Heart right ventricle (tissue), 16 donors: ENCODE measurements at regions not wholly inside any gene's neighbourhood (a gene's known extent, or its start where the extent isn't known, plus 50 kb on each side); places are given as distances from the start of the nearest gene placed in this dataset.

Experiments used
- ATAC-seq, 8 donors: fragments of 200-7000 bp; cut with Tn5 transposase; one replicate each; pipeline ENCODE4 v1.9.1; 2020; ENCODE audit warnings: mild to moderate bottlenecking in 8 of 8, moderate library complexity in 8 of 8, moderate number of reproducible peaks in 1 of 8
- DNase-seq, 2 donors: peaks; one replicate each; pipeline ENCODE4 v3.0.0-alpha.2; 2020
- H3K27ac ChIP-seq, 10 donors: fragments of 200-600 bp; sonication (generic) in 2 of 10; one replicate each; pipeline versions ENCODE4 v1.5.0 to v1.8.0; 2020 to 2022; ENCODE audit warnings: mild to moderate bottlenecking in 3 of 10
- H3K27me3 ChIP-seq, 7 donors: fragments of 200-600 bp; one replicate each; pipeline ENCODE4 v1.8.0; 2021 to 2022; ENCODE audit warnings: mild to moderate bottlenecking in 2 of 7
- H3K36me3 ChIP-seq, 9 donors: fragments of 200-600 bp; sonication (generic) in 1 of 9; one replicate each; pipeline versions ENCODE4 v1.5.0 to v1.8.0; 2020 to 2022; ENCODE audit warnings: mild to moderate bottlenecking in 2 of 9
- H3K4me1 ChIP-seq, 9 donors: fragments of 200-600 bp; sonication (generic) in 1 of 9; one replicate each; pipeline versions ENCODE4 v1.5.0 to v1.8.0; 2020 to 2022; ENCODE audit warnings: mild to moderate bottlenecking in 4 of 9
- H3K4me3 ChIP-seq, 10 donors: fragments of 200-600 bp; sonication (generic) in 2 of 10; one replicate each; pipeline versions ENCODE4 v1.5.0 to v1.8.0; 2020 to 2022; ENCODE audit warnings: mild to moderate bottlenecking in 7 of 10, moderate library complexity in 2 of 10
- H3K9me3 ChIP-seq, 11 donors: fragments of 200-600 bp in 10 of 11; sonication (generic) in 2 of 11; one replicate each; pipeline versions ENCODE4 v1.5.0 to v1.8.0; 2013 to 2022; ENCODE audit warnings: mild to moderate bottlenecking in 2 of 11, control low read depth in 1 of 11, moderate library complexity in 1 of 11
- CTCF ChIP-seq, 9 donors: fragments of 200-600 bp; sonication (generic) in 2 of 9; IDR thresholded peaks; one replicate each; pipeline versions ENCODE4 v1.5.0 to v1.8.0; 2021 to 2022; ENCODE audit warnings: antibody characterized with exemption in 9 of 9, mild to moderate bottlenecking in 5 of 9, moderate library complexity in 1 of 9
- WGBS, 2 donors: extraction: QIAGEN DNeasy Blood & Tissue Kit; methylation state at CpG; one replicate each; pipeline ENCODE4 v1.1.7; 2013; ENCODE audit warnings: inconsistent platforms in 1 of 2; 5-methylcytosine and 5-hydroxymethylcytosine counted together
- intact Hi-C, 10 donors: fragments of 100-400 bp; cut with DNase I; formaldehyde crosslinking; loops; one replicate each; pipeline versions ENCODE4 v1.11.1 to v1.14.2; 2022
- donor health status: Arrhythmogenic right ventricular cardiomyopathy.
- donor health status: ischemic (EF 13 %, LVEDD 7.1; RV severe dilation, severe dysfunction).
- donor health status: healthy with polysubstance abuse.
- donor health status: DM: no; HTN: yes; CAD: no.
- donor health status: DM: no; HTN: no; CAD: no.
- donor health status: ischemic (EF 25% LVEDD 6.9; RV normal size, moderate dysfunction).
- donor health status: ischemic (EF 25% LVEDD 5.7; RV mildly dilated, moderate dysfunction).
- donor health status: healthy.
- donor health status: DM: yes; HTN: yes; CAD: no.
- donor health status: Ischemic cardiomyopathy.
- donor health status: ischemic (EF 35%, LVEDD 5.7; RV mildly dilated, moderate dysfunction).
- donor health status: nonischemic (EF 11% LVEDD 7.7; RV severe dilation, severe dysfunction).
- donor health status: DM: yes; HTN: yes; CAD: no.
- donor health status: PGD.
- donor health status: ischemic (EF 29% LVEDD 5.4; RV normal size, mild dysfunction).
- donor health status: nonischemic (EF 23%, LVEDD 6.1; RV moderate dilation, normal function).

- DNase-seq, result peak in 1 of 2 donors; percentile 33
- H3K27me3 ChIP-seq, result no peaks in the 10 kb centered on the region
- WGBS, 2 donors, result 71 to 74% methylated on average over 10 of the region's 10 CpGs
- H3K27ac ChIP-seq, result no peak overlapping the region
- H3K9me3 ChIP-seq, result no peaks in the 10 kb centered on the region
- ATAC-seq, result peak in 7 of 8 donors; percentile 65 to 82 (median 75)
- H3K36me3 ChIP-seq, result peaks cover 0 to 20% (median 5%) of the 10 kb centered on the region in 9 donors
- H3K4me3 ChIP-seq, result no peak overlapping the region
- TF ChIP-seq CTCF (IDR thresholded peaks at IDR 0.05), result peak; percentile 88 to 97 (median 96)
- H3K4me1 ChIP-seq, result no peaks in the 10 kb centered on the region
- intact Hi-C loops, result loop anchor here (1.0 to 10.0 kb wide), 10 partner anchors 113 to 452 kb away; no protein-coding TSS in a partner anchor
Observed at GRCh38 chr3:124467980-124468902, 262.0 kb upstream of the UMPS start.

- DNase-seq (no peak), ATAC-seq (no peak)
- Histone ChIP-seq H3K27me3 (no peaks in the 10 kb centered on the region), H3K36me3 (peaks cover 0 to 11% (median 0%) of the 10 kb centered on the region in 9 donors), H3K4me3 (no peak overlapping the region), H3K9me3 (no peaks in the 10 kb centered on the region), H3K4me1 (no peaks in the 10 kb centered on the region), H3K27ac (no peak overlapping the region)
- 84 to 91% methylated on average over 5 of the region's 5 CpGs for WGBS, 2 donors
- intact Hi-C loops, result loop anchor here in 9 of 10 donors (2.0 to 10.0 kb wide), 8 partner anchors 115 to 453 kb away; no protein-coding TSS in a partner anchor
- TF ChIP-seq CTCF (IDR thresholded peaks at IDR 0.05), result no peak
Observed at GRCh38 chr3:124469555-124469954, 260.7 kb upstream of the UMPS start.

- H3K9me3 ChIP-seq, result no peaks in the 10 kb centered on the region
- ATAC-seq (no peak), DNase-seq (no peak)
- H3K27me3 ChIP-seq, result no peaks in the 10 kb centered on the region
- intact Hi-C loops, result no loop called here
- no peaks in the 10 kb centered on the region for H3K4me1 ChIP-seq
- no peak overlapping the region for H3K27ac ChIP-seq
- no peak overlapping the region for H3K4me3 ChIP-seq
- 98 to 100% methylated on average over 2 of the region's 2 CpGs for WGBS, 2 donors
- TF ChIP-seq CTCF (IDR thresholded peaks at IDR 0.05), result no peak
- H3K36me3 ChIP-seq, result peaks cover 0 to 90% (median 0%) of the 10 kb centered on the region in 9 donors
Observed at GRCh38 chr3:124478830-124479229, 251.4 kb upstream of the UMPS start.

- no peak overlapping the region for H3K27ac ChIP-seq
- peaks cover 0 to 82% (median 0%) of the 10 kb centered on the region in 9 donors for H3K36me3 ChIP-seq
- H3K27me3 ChIP-seq, result no peaks in the 10 kb centered on the region
- H3K9me3 ChIP-seq, result no peaks in the 10 kb centered on the region
- H3K4me1 ChIP-seq, result no peaks in the 10 kb centered on the region
- intact Hi-C loops, result no loop called here
- TF ChIP-seq CTCF (IDR thresholded peaks at IDR 0.05), result no peak
- ATAC-seq (peak in 3 of 8 donors; percentile 19 to 67 (median 34)), DNase-seq (no peak)
- H3K4me3 ChIP-seq, result no peak overlapping the region
- 95 to 100% methylated on average over 2 of the region's 2 CpGs for WGBS, 2 donors
Observed at GRCh38 chr3:124483915-124484470, 246.3 kb upstream of the UMPS start.
